H1 (cell line): ENCODE measurements at regions not wholly inside any gene's neighbourhood (a gene's known extent, or its start where the extent isn't known, plus 50 kb on each side); places are given as distances from the start of the nearest gene placed in this dataset.

Source experiments
- CTCF ChIA-PET: fragments of 300-600 bp; sonication (Branson Sonifier 250); formaldehyde crosslinking; loops from one replicate; lab custom pipeline; 2021; ENCODE audit not compliant: partially characterized antibody; lab: Charles Lee
- POLR2A ChIA-PET: fragments of 300-600 bp; sonication (Branson Sonifier 250); formaldehyde crosslinking; loops from one replicate; lab custom pipeline; 2021; ENCODE audit warnings: inconsistent platforms; ENCODE audit not compliant: partially characterized antibody; lab: Charles Lee
- DNase-seq, 2 experiments: peaks; one replicate each; pipeline versions ENCODE4 v3.0.0 to v3.0.0-alpha.2; 2010 to 2022; ENCODE audit warnings: low spot score in 2 of 2, low read depth in 1 of 2, mixed read lengths in 1 of 2
- FAIRE-seq: peaks from 2 replicates; lab custom pipeline; 2011; peaks lifted over from hg19 to GRCh38; lab: Jason Lieb, UNC
- H2AFZ ChIP-seq: 2 replicates; pipeline ENCODE4 v1.8.1; 2012; ENCODE audit warnings: low read length, inconsistent platforms
- H2AK5ac ChIP-seq: 2 replicates; pipeline ENCODE4 v1.6.1; 2013; ENCODE audit warnings: low read depth, low read length
- H2BK120ac ChIP-seq: replicated peaks from 2 replicates; pipeline ENCODE3; 2013; ENCODE audit warnings: low read depth, low read length, inconsistent platforms
- H2BK12ac ChIP-seq: 2 replicates; pipeline ENCODE4 v1.6.1; 2013; ENCODE audit warnings: low read depth, low read length
- H2BK15ac ChIP-seq: 2 replicates; pipeline ENCODE4 v1.6.1; 2013; ENCODE audit warnings: low read length
- H2BK20ac ChIP-seq: 2 replicates; pipeline ENCODE4 v1.6.1; 2013; ENCODE audit warnings: low read length
- H2BK5ac ChIP-seq: 2 replicates; pipeline ENCODE4 v1.6.1; 2013; ENCODE audit warnings: low read depth, low read length
- H3K14ac ChIP-seq: 2 replicates; pipeline ENCODE4 v1.6.1; 2013; ENCODE audit warnings: inconsistent platforms; ENCODE audit not compliant: insufficient read length
- H3K18ac ChIP-seq: 2 replicates; pipeline ENCODE4 v1.6.1; 2013; ENCODE audit warnings: low read length; ENCODE audit errors: extremely low read depth
- H3K23ac ChIP-seq: 2 replicates; pipeline ENCODE4 v1.6.1; 2013; ENCODE audit warnings: inconsistent platforms; ENCODE audit not compliant: insufficient read length
- H3K23me2 ChIP-seq: 2 replicates; pipeline ENCODE4 v1.6.1; 2013; ENCODE audit warnings: low read depth, low read length
- H3K27ac ChIP-seq: 2 replicates; pipeline ENCODE4 v1.6.1; 2011; ENCODE audit warnings: low read depth, low read length, inconsistent platforms
- H3K27me3 ChIP-seq, 4 experiments: replicated peaks in 1 of 4; 1 replicate in 1 of 4; 2 replicates in 3 of 4; pipeline versions ENCODE4 v1.6.1 to v1.8.1; 2011 to 2013; ENCODE audit warnings: low read length in 3 of 4, mild to moderate bottlenecking in 3 of 4, inconsistent platforms in 2 of 4, mixed read lengths in 2 of 4, moderate library complexity in 1 of 4; ENCODE audit not compliant: control insufficient read depth in 3 of 4, insufficient read depth in 3 of 4; ENCODE audit errors: extremely low read depth in 1 of 4
- H3K36me3 ChIP-seq, 4 experiments: 2 replicates each; pipeline versions ENCODE4 v1.6.1 to v1.8.1; 2011 to 2013; ENCODE audit warnings: mild to moderate bottlenecking in 4 of 4, low read length in 3 of 4, moderate library complexity in 2 of 4, control low read depth in 1 of 4, inconsistent platforms in 1 of 4; ENCODE audit not compliant: insufficient read depth in 4 of 4, control insufficient read depth in 2 of 4
- H3K4ac ChIP-seq: replicated peaks from 2 replicates; pipeline ENCODE3; 2013; ENCODE audit warnings: low read length, low read depth, mixed read lengths, inconsistent platforms; ENCODE audit not compliant: insufficient read length
- H3K4me1 ChIP-seq, 4 experiments: replicated peaks in 1 of 4; 1 replicate in 1 of 4; 2 replicates in 3 of 4; pipeline versions ENCODE4 v1.6.1 to v1.8.1; 2011 to 2013; ENCODE audit warnings: low read length in 3 of 4, inconsistent platforms in 2 of 4, mixed read lengths in 1 of 4; ENCODE audit not compliant: insufficient read depth in 4 of 4, control insufficient read depth in 3 of 4
- H3K4me2 ChIP-seq, 2 experiments: 2 replicates each; pipeline versions ENCODE4 v1.6.1 to v1.8.1; 2011 to 2013; ENCODE audit warnings: low read depth in 2 of 2, low read length in 2 of 2, control low read depth in 1 of 2, inconsistent platforms in 1 of 2, mild to moderate bottlenecking in 1 of 2; ENCODE audit not compliant: insufficient read depth in 1 of 2
- H3K4me3 ChIP-seq, 4 experiments: fragments of 200-600, 300-600 bp in 1 of 4; sonication (generic), shearing (Covaris generic), sonication (Bioruptor Twin) in 1 of 4; 2 replicates each; pipeline versions ENCODE4 v1.5.1 to v1.8.1; 2011 to 2016; ENCODE audit warnings: low read length in 4 of 4, low read depth in 3 of 4, control low read depth in 2 of 4, inconsistent platforms in 2 of 4, mild to moderate bottlenecking in 2 of 4, mixed read lengths in 1 of 4, moderate library complexity in 1 of 4; ENCODE audit not compliant: insufficient read depth in 2 of 4; ENCODE audit errors: extremely low read depth in 1 of 4
- H3K56ac ChIP-seq: replicated peaks from 2 replicates; pipeline ENCODE3; 2013; ENCODE audit warnings: low read depth, mild to moderate bottlenecking, mixed read lengths, low read length, inconsistent platforms; ENCODE audit not compliant: insufficient read length
- H3K79me1 ChIP-seq: 2 replicates; pipeline ENCODE4 v1.6.1; 2013; ENCODE audit warnings: low read depth, low read length, control low read depth
- H3K79me2 ChIP-seq, 2 experiments: 2 replicates each; pipeline versions ENCODE4 v1.6.1 to v1.8.1; 2012 to 2013; ENCODE audit warnings: low read length in 2 of 2, mild to moderate bottlenecking in 2 of 2, inconsistent platforms in 1 of 2; ENCODE audit not compliant: insufficient read depth in 2 of 2, control insufficient read depth in 1 of 2
- H3K9ac ChIP-seq, 4 experiments: replicated peaks in 1 of 4; 1 replicate in 1 of 4; 2 replicates in 3 of 4; pipeline versions ENCODE4 v1.6.1 to v1.8.1; 2011 to 2013; ENCODE audit warnings: low read depth in 3 of 4, low read length in 3 of 4, control low read depth in 2 of 4, mild to moderate bottlenecking in 2 of 4, moderate library complexity in 2 of 4, inconsistent platforms in 1 of 4; ENCODE audit errors: extremely low read depth in 1 of 4
- H3K9me3 ChIP-seq, 2 experiments: 2 replicates each; pipeline versions ENCODE4 v1.6.1 to v1.8.1; 2012 to 2013; ENCODE audit warnings: mild to moderate bottlenecking in 2 of 2, moderate library complexity in 2 of 2, control low read depth in 1 of 2, inconsistent platforms in 1 of 2, low read depth in 1 of 2, low read length in 1 of 2, mixed read lengths in 1 of 2; ENCODE audit not compliant: insufficient read depth in 2 of 2
- H4K20me1 ChIP-seq, 2 experiments: replicated peaks in 1 of 2; 2 replicates each; pipeline versions ENCODE3 to v1.8.1; 2011 to 2013; ENCODE audit warnings: inconsistent platforms in 2 of 2, low read length in 2 of 2, mild to moderate bottlenecking in 1 of 2; ENCODE audit not compliant: insufficient read depth in 2 of 2, control insufficient read depth in 1 of 2
- H4K5ac ChIP-seq: 2 replicates; pipeline ENCODE4 v1.6.1; 2013; ENCODE audit warnings: low read length, low read depth, mixed read lengths, inconsistent platforms; ENCODE audit not compliant: insufficient read length
- H4K8ac ChIP-seq: 2 replicates; pipeline ENCODE4 v1.8.0; 2013; ENCODE audit warnings: mild to moderate bottlenecking, moderate library complexity, low read length, inconsistent platforms; ENCODE audit not compliant: insufficient read depth; ENCODE audit errors: extremely low read depth
- H4K91ac ChIP-seq: replicated peaks from 2 replicates; pipeline ENCODE3; 2013; ENCODE audit warnings: low read length, mixed read lengths, inconsistent platforms; ENCODE audit not compliant: insufficient read length
- EZH2 ChIP-seq: fragments of 200-600 bp; sonication (generic); IDR thresholded peaks from 2 replicates; pipeline ENCODE4 v1.7.1; 2012; ENCODE audit warnings: low read depth, mild to moderate bottlenecking, moderate library complexity, low read length, inconsistent platforms; ENCODE audit not compliant: severe bottlenecking
- HDAC2 ChIP-seq, 2 experiments: fragments of 300-600 bp in 1 of 2; sonication (generic) in 1 of 2; IDR thresholded peaks; 2 replicates each; pipeline ENCODE4 v1.6.1; 2011 to 2012; ENCODE audit warnings: low read depth in 2 of 2, low read length in 2 of 2, mild to moderate bottlenecking in 2 of 2, moderate library complexity in 2 of 2, borderline replicate concordance in 1 of 2, inconsistent platforms in 1 of 2
- JUN ChIP-seq: IDR thresholded peaks from 2 replicates; pipeline ENCODE4 v1.6.1; 2011; ENCODE audit warnings: low read depth, mild to moderate bottlenecking, improper control_type of control experiment, low read length
- NRF1 ChIP-seq: IDR thresholded peaks from 2 replicates; pipeline ENCODE4 v1.6.1; 2011; ENCODE audit warnings: mild to moderate bottlenecking, low read depth, low read length, improper control_type of control experiment
- WGBS, 2 experiments: shearing (Covaris generic) in 1 of 2; methylation state at CpG; one replicate each; pipeline versions ENCODE4 v1.1.6 to v1.1.7; 2013 to 2015; ENCODE audit warnings: low lambda C conversion rate in 2 of 2, mixed read lengths in 2 of 2, inconsistent platforms in 1 of 2, low coverage in 1 of 2, missing lambda C conversion rate in 1 of 2; ENCODE audit not compliant: insufficient replicate concordance in 2 of 2, insufficient coverage in 1 of 2, insufficient read length in 1 of 2; ENCODE audit errors: extremely low coverage in 1 of 2, missing lambda C conversion rate in 1 of 2; 5-methylcytosine and 5-hydroxymethylcytosine counted together

DNA sequence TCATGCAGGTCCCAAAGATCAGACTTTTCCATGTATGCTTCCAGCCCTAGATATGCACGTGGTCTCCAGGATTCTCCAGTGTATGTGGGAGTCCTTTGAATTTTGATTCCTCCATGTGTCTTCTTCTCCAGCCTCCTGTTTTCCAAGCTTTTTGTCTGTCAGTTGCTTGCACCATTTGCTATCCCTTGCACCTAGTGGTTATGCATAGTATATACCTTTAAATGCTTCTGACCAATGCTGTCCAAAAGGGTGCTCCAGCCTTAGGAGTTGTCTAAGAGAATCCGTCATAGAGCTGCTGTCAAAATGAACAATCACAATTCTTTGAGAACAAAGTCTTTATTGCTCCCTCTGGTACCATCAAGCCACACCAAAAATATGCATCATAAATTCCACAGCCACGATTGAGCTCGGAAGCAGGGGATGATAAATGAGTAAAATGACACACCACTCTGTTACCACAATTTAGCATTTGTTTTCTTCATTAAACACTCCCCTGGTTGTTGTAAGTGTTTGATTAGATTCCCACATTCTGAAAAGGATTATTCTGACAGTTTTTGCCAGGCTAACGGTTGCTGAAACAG is 706.2 kb upstream of the GJE1 start:
- Histone ChIP-seq H3K9ac (no peak overlapping the region), H3K36me3 (no peaks in the 10 kb centered on the region), H4K91ac (no peak overlapping the region), H3K9me3 (no peaks in the 10 kb centered on the region), H2AFZ (peak overlapping the region; percentile 27; the same call in 1 of the 2 replicates), H3K79me1 (no peaks in the 10 kb centered on the region), H3K4me3 (no peak overlapping the region), H2BK12ac (no peak overlapping the region)
- TF ChIP-seq EZH2, result no peak
- TF ChIP-seq JUN, result no peak
- TF ChIP-seq HDAC2 (IDR thresholded peaks at IDR 0.05; ENCODE audit: borderline replicate concordance in 1 of 2, low read depth in 2 of 2, low read length in 2 of 2), result no peak
- no peak for TF ChIP-seq NRF1
- TF ChIP-seq, all 59 proteins: peak for 0
- H4K20me1 ChIP-seq, result no peaks in the 10 kb centered on the region
- H3K18ac ChIP-seq, result no peak overlapping the region
- H2BK5ac ChIP-seq, result no peak overlapping the region
- no peak overlapping the region for H3K23ac ChIP-seq
- H4K8ac ChIP-seq, result no peak overlapping the region
- no peaks in the 10 kb centered on the region for H3K4me1 ChIP-seq
- no peak for DNase-seq
- H2AK5ac ChIP-seq, result no peak overlapping the region
- no peak overlapping the region for H3K14ac ChIP-seq
- H3K4me2 ChIP-seq, result no peak overlapping the region
- ChIA-PET POLR2A (no interaction called here), CTCF (no interaction called here)
- H2BK120ac ChIP-seq, result no peak overlapping the region
- H3K27ac ChIP-seq, result no peak overlapping the region
- no peak overlapping the region for H2BK20ac ChIP-seq
- H3K27me3 ChIP-seq, result no peaks in the 10 kb centered on the region
- H3K23me2 ChIP-seq, result no peaks in the 10 kb centered on the region; the same call in 1 of the 2 replicates
- 92% methylated on average over 5 of the region's 5 CpGs; no CpG with 5 or more reads in 1 of the 2 experiments for WGBS, 2 experiments
- no peaks in the 10 kb centered on the region for H3K79me2 ChIP-seq
- FAIRE-seq, result no peak
- H3K4ac ChIP-seq, result no peak overlapping the region
- H3K56ac ChIP-seq, result no peak overlapping the region
- H4K5ac ChIP-seq, result no peak overlapping the region
- H2BK15ac ChIP-seq, result no peak overlapping the region
